A673 (cell line): ENCODE measurements at regions not wholly inside any gene's neighbourhood (a gene's known extent, or its start where the extent isn't known, plus 50 kb on each side); places are given as distances from the start of the nearest gene placed in this dataset.

Experiments
- CTCF ChIP-seq: fragments of 300-800, 200-600 bp; sonication (generic); conservative IDR thresholded peaks from 2 replicates; pipeline ENCODE4 v1.5.1; 2017; ENCODE audit warnings: low read depth, mild to moderate bottlenecking, antibody characterized with exemption, low read length, moderate library complexity, mixed read lengths
- EZH2 ChIP-seq: fragments of 200-600 bp; sonication (generic); IDR thresholded peaks from 2 replicates; pipeline ENCODE4 v1.6.1; 2017; ENCODE audit warnings: borderline replicate concordance, low read depth, mild to moderate bottlenecking, mixed read lengths, antibody characterized with exemption, low read length; ENCODE audit not compliant: poor library complexity, severe bottlenecking

- TF ChIP-seq CTCF (no peak), EZH2 (no peak)
Measured at GRCh38 chr1:8176279-8176678, 141.6 kb upstream of the SLC45A1 start.
